ENCODE measurements at regions not wholly inside any gene's neighbourhood (a gene's known extent, or its start where the extent isn't known, plus 50 kb on each side); places are given as distances from the start of the nearest gene placed in this dataset.
"Not testable (repeated sequence)": the region's sequence is repeated elsewhere in the genome, so short reads cannot be mapped to it uniquely, and the experiment has no call there.

DNA sequence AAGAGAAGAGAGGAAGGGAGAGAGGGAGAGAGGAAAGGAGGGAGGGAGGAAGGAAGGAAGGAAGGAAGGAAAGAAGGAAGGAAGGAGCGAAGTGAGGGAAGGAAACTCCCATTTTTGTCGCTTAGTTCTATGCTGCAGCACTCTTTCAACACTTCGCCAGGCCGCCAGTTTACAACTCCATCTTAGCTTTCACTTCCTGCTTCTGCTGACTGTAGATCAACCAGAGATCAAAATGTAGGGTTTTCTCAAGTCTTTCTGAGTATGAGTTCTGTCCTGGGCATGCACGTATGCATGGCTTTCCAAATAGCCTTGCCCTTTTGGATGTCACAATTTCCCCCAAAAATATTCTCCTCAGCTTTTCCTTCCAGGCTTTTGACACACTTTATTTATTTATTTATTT is 723.4 kb downstream of the TRHDE start:
- ATAC-seq (no peak), DNase-seq (no peak)
- Histone ChIP-seq H3K36me3 (no peaks in the 10 kb centered on the region), H3K4me1 (no peaks in the 10 kb centered on the region), H3K27me3 (no peaks in the 10 kb centered on the region), H3K4me3 (no peak overlapping the region), H3K9me3 (no peaks in the 10 kb centered on the region), H3K27ac (no peak overlapping the region)
- intact Hi-C loops (cut with DNase I), result no loop called here
- TF ChIP-seq, protein P1, sequence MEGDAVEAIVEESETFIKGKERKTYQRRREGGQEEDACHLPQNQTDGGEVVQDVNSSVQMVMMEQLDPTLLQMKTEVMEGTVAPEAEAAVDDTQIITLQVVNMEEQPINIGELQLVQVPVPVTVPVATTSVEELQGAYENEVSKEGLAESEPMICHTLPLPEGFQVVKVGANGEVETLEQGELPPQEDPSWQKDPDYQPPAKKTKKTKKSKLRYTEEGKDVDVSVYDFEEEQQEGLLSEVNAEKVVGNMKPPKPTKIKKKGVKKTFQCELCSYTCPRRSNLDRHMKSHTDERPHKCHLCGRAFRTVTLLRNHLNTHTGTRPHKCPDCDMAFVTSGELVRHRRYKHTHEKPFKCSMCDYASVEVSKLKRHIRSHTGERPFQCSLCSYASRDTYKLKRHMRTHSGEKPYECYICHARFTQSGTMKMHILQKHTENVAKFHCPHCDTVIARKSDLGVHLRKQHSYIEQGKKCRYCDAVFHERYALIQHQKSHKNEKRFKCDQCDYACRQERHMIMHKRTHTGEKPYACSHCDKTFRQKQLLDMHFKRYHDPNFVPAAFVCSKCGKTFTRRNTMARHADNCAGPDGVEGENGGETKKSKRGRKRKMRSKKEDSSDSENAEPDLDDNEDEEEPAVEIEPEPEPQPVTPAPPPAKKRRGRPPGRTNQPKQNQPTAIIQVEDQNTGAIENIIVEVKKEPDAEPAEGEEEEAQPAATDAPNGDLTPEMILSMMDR (IDR thresholded peaks at IDR 0.05), result no peak

DNA sequence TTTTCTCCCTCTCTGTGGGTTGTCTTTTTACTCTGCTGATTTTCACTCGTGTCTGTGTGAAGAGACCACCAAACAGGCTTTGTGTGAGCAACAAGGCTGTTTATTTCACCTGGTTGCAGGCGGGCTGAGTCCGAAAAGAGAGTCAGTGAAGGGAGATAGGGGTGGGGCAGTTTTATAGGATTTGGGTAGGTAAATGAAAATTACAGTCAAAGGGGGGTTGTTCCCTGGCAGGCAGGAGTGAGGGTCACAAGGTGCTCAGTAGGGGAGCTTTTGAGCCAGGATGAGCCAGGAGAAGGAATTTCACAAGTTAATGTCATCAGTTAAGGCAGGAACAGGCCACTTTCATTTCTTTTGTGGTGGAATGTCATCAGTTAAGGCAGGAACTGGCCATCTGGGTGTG is 729.6 kb downstream of the TRHDE start:
- DNase-seq, result not testable (repeated sequence)

DNA sequence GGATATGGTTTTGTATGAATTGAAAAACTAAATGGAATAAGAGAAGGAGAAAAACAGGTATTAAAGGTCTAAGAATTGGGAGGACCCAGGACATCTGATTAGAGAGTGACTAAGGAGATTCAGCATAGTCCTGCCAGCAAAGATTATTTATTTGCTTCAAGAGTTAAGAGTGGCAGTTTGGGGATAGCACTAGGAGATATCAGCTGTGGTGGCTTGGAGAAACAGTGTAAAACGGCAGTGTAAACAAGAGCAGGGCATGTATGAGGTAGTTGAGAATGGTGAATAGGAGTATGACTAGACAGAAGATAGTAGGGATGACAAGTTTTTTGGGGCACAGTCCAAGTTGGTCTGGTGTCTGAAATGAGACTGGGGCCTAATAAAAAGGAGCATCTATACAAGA is 730.3 kb downstream of the TRHDE start:
- intact Hi-C loops (cut with DNase I); H3K4me3 ChIP-seq; ATAC-seq; H3K27ac ChIP-seq; H3K9me3 ChIP-seq; H3K4me1 ChIP-seq; H3K36me3 ChIP-seq; H3K27me3 ChIP-seq; DNase-seq: not testable (repeated sequence)

More for the DNA sequence above, 729.6 kb downstream of the TRHDE start:
- H3K27ac ChIP-seq; H3K27me3 ChIP-seq; H3K4me3 ChIP-seq; ATAC-seq; intact Hi-C loops (cut with DNase I); H3K4me1 ChIP-seq; H3K9me3 ChIP-seq; H3K36me3 ChIP-seq: not testable (repeated sequence)

DNA sequence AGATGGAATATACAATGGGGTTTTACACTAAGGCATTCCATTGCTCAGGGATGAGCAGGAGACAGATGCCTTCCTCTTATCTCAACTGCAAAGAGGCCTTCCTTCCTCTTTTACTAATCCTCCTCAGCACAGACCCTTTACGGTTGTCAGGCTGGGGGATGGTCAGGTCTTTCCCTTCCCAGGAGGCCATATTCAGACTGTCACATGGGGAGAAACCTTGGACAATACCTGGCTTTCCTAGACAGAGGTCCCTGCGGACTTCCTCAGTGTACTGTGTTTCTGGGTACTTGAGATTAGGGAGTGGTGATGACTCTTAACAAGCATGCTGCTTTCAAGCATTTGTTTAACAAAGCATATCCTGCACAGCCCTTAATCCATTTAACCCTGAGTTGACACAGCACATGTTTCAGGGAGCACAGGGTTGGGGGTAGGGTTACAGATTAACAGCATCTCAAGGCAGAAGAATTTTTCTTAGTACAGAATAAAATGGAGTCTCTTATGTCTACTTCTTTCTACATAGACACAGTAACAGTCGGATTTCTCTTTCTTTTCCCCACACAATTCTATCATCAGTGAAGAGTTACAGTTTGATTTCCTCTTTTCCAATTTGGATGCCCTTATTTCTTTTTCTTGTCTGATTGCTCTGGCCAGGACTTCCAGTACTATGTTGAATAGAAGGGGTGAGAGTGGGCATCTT is 737.1 kb downstream of the TRHDE start:
- H3K4me3 ChIP-seq; intact Hi-C loops (cut with DNase I); H3K27me3 ChIP-seq: not testable (repeated sequence)

DNA sequence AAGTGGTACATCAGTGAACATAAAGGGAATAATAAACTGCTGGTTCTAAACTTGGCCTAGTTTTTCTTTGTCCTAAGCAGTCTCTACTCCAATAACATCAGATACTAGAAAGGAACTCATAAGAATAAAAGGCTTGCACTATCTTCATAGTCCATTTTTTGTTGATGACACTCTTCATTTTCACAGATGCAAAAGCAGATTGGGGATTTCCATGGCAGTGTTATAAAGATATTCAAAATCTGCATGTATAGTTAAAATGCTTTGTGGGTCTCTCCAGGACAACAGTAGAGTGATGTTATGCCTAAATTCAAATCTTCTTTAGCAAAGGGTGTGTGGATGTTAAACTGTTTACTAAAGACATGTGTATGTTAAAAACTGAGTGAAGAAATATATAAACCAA is 745.8 kb downstream of the TRHDE start:
- ATAC-seq, result no peak
- intact Hi-C loops (cut with DNase I), result no loop called here

More for the DNA sequence above, 737.1 kb downstream of the TRHDE start:
- H3K9me3 ChIP-seq, result peaks cover 0 to 20% of the 10 kb centered on the region in 2 donors
- H3K27ac ChIP-seq, H3K36me3 ChIP-seq, ATAC-seq, DNase-seq, H3K4me1 ChIP-seq: not testable (repeated sequence)

DNA sequence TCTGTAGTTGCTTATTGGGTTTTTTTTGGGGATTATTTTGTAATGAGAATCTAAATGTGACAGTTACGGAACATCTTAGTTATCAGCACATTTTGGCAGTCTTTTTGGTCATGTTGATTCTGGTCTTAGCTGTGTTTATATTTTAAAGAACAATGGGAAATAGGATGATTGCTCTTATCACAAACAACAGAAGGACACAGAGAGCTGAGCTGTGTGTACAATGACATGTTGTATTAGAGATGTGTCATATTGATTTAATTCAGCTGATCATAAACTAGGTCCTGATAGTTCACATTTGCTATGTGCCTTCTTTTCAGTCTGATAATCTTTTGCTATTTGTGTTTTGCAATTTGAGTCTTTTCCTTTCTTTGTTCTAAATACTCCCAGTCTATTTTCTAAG is 781.7 kb downstream of the TRHDE start:
- TF ChIP-seq, protein P1 (IDR thresholded peaks at IDR 0.05), result no peak
- peaks cover 0 to 4% of the 10 kb centered on the region in 2 donors for H3K9me3 ChIP-seq
- no peaks in the 10 kb centered on the region for H3K27me3 ChIP-seq
- no peaks in the 10 kb centered on the region for H3K36me3 ChIP-seq
- H3K27ac ChIP-seq, result no peak overlapping the region
- intact Hi-C loops (cut with DNase I), result no loop called here
- no peaks in the 10 kb centered on the region for H3K4me1 ChIP-seq
- no peak overlapping the region for H3K4me3 ChIP-seq
- ATAC-seq, result no peak
- DNase-seq, result no peak

More for the DNA sequence above, 745.8 kb downstream of the TRHDE start:
- H3K27me3 ChIP-seq, result no peaks in the 10 kb centered on the region
- H3K4me3 ChIP-seq, result no peak overlapping the region
- H3K27ac ChIP-seq, result no peak overlapping the region
- H3K4me1 ChIP-seq, result no peaks in the 10 kb centered on the region
- peaks cover 0 to 7% of the 10 kb centered on the region in 2 donors for H3K9me3 ChIP-seq
- TF ChIP-seq, protein P1 (IDR thresholded peaks at IDR 0.05), result no peak
- DNase-seq, result no peak
- H3K36me3 ChIP-seq, result no peaks in the 10 kb centered on the region

DNA sequence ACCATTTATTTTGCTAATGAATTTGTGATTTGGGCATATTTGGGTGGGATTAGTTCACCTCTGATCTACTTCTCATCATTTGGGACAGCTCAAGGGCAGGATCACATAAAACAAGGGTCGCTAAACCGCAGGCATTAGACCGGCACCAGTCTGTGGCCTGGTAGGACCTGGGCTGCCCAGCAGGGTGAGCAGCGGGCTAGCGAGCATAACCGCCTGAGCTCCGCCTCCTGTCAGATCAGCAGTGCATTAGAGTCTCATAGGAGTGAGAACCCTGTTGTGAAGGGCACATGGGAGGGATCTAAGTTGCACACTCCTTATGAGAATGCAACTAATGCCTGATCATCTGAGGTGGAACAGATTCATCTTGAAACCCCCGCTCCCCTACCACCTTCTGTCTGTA is 785.3 kb downstream of the TRHDE start:
- no peak for ATAC-seq
- TF ChIP-seq, protein P1 (IDR thresholded peaks at IDR 0.05), result no peak
- Histone ChIP-seq H3K4me1 (no peaks in the 10 kb centered on the region), H3K27me3 (no peaks in the 10 kb centered on the region), H3K4me3 (no peak overlapping the region), H3K27ac (no peak overlapping the region), H3K9me3 (peaks cover 0 to 3% of the 10 kb centered on the region in 2 donors), H3K36me3 (no peaks in the 10 kb centered on the region)
- intact Hi-C loops (cut with DNase I), result no loop called here
- DNase-seq, result no peak
